Endothelial cell of umbilical vein (primary cell): ENCODE measurements at regions not wholly inside any gene's neighbourhood (a gene's known extent, or its start where the extent isn't known, plus 50 kb on each side); places are given as distances from the start of the nearest gene placed in this dataset.

Experiments
- BruUV-seq: library from RNA; stranded (reverse); fragments of 400-500 nt; replicated peaks from 2 replicates; lab custom pipeline; 2021; lab: Mats Ljungman, UMichigan
- CTCF ChIA-PET: fragments of 300-600, 350-600 bp; sonication (Branson Sonifier 250); formaldehyde crosslinking; loops from one replicate; lab custom pipeline; 2021; ENCODE audit warnings: antibody characterized with exemption, inconsistent platforms; lab: Charles Lee
- POLR2A ChIA-PET: fragments of 300-600, 350-600 bp; sonication (Branson Sonifier 250); formaldehyde crosslinking; loops from one replicate; lab custom pipeline; 2021; ENCODE audit warnings: antibody characterized with exemption, inconsistent platforms; lab: Charles Lee
- DNase-seq: peaks from one replicate; pipeline ENCODE4 v3.0.0-alpha.2; 2011; ENCODE audit warnings: low read depth, low spot score
- FAIRE-seq: peaks from 2 replicates; lab custom pipeline; 2011; peaks lifted over from hg19 to GRCh38; lab: Jason Lieb, UNC
- H2AFZ ChIP-seq: 2 replicates; pipeline ENCODE4 v1.6.0; 2012; ENCODE audit warnings: low read depth, low read length, control low read depth, inconsistent platforms
- H3K27ac ChIP-seq: 2 replicates; pipeline ENCODE4 v1.5.1; 2011; ENCODE audit warnings: low read depth, mild to moderate bottlenecking, control low read depth, low read length, moderate library complexity; ENCODE audit not compliant: insufficient read depth
- H3K27me3 ChIP-seq, 2 experiments: 2 replicates each; pipeline versions ENCODE4 v1.6.0 to v1.6.1; 2011; ENCODE audit warnings: low read length in 2 of 2, mixed read lengths in 1 of 2; ENCODE audit not compliant: control insufficient read depth in 2 of 2, insufficient read depth in 2 of 2
- H3K36me3 ChIP-seq, 2 experiments: 2 replicates in 1 of 2; 3 replicates in 1 of 2; pipeline ENCODE4 v1.5.1; 2011; ENCODE audit warnings: low read length in 2 of 2, mild to moderate bottlenecking in 1 of 2, moderate library complexity in 1 of 2; ENCODE audit not compliant: control insufficient read depth in 2 of 2, insufficient read depth in 2 of 2; ENCODE audit errors: extremely low read depth in 1 of 2
- H3K4me1 ChIP-seq: 3 replicates; pipeline ENCODE4 v1.5.1; 2011; ENCODE audit warnings: mild to moderate bottlenecking, low read length; ENCODE audit not compliant: control insufficient read depth, insufficient read depth; ENCODE audit errors: extremely low read depth
- H3K4me2 ChIP-seq: 2 replicates; pipeline ENCODE4 v1.6.1; 2011; ENCODE audit warnings: low read length, control low read depth, mixed read lengths; ENCODE audit not compliant: insufficient read depth
- H3K4me3 ChIP-seq, 3 experiments: fragments of 200-600 bp in 1 of 3; sonication (generic), shearing (Covaris generic) in 1 of 3; replicated peaks in 1 of 3; 2 replicates each; pipeline ENCODE4 v1.5.1; 2011 to 2016; ENCODE audit warnings: control low read depth in 3 of 3, low read length in 3 of 3, mild to moderate bottlenecking in 2 of 3, inconsistent platforms in 1 of 3, low read depth in 1 of 3, moderate library complexity in 1 of 3; ENCODE audit not compliant: insufficient read depth in 1 of 3
- H3K79me2 ChIP-seq: 2 replicates; pipeline ENCODE4 v1.6.0; 2012; ENCODE audit warnings: low read length, inconsistent platforms; ENCODE audit not compliant: control insufficient read depth, insufficient read depth
- H3K9ac ChIP-seq: replicated peaks from 2 replicates; pipeline ENCODE3; 2011; ENCODE audit warnings: low read length, control low read depth; ENCODE audit not compliant: insufficient read depth; ENCODE audit errors: extremely low read depth
- H3K9me1 ChIP-seq: replicated peaks from 3 replicates; pipeline ENCODE4 v1.6.0; 2011; ENCODE audit warnings: mild to moderate bottlenecking, low read length; ENCODE audit not compliant: control insufficient read depth, insufficient read depth; ENCODE audit errors: extremely low read depth
- H3K9me3 ChIP-seq: replicated peaks from 2 replicates; pipeline ENCODE4 v1.5.1; 2012; ENCODE audit warnings: low read length, inconsistent platforms; ENCODE audit not compliant: control insufficient read depth, insufficient read depth
- H4K20me1 ChIP-seq: replicated peaks from 2 replicates; pipeline ENCODE3; 2011; ENCODE audit warnings: mild to moderate bottlenecking, low read length; ENCODE audit not compliant: control insufficient read depth, insufficient read depth; ENCODE audit errors: extremely low read depth
- CTCF ChIP-seq, 2 donors: IDR thresholded peaks; 1 replicate in 1 of 2; 2 replicates in 1 of 2; pipeline ENCODE4 v1.5.1; 2011; ENCODE audit warnings: low read length in 2 of 2, mild to moderate bottlenecking in 2 of 2, moderate library complexity in 2 of 2, control low read depth in 1 of 2, inconsistent platforms in 1 of 2, low read depth in 1 of 2; ENCODE audit not compliant: insufficient read depth in 1 of 2; ENCODE audit errors: extremely low read depth in 1 of 2
- EZH2 ChIP-seq: IDR thresholded peaks from 2 replicates; pipeline ENCODE4 v1.6.1; 2012; ENCODE audit warnings: borderline replicate concordance, low read depth, mild to moderate bottlenecking, moderate library complexity, low read length, inconsistent platforms; ENCODE audit not compliant: severe bottlenecking
- FOS ChIP-seq: IDR thresholded peaks from 2 replicates; pipeline ENCODE4 v1.6.1; 2011; ENCODE audit warnings: mild to moderate bottlenecking, low read length, moderate library complexity, borderline replicate concordance; ENCODE audit not compliant: insufficient read depth
- GATA2 ChIP-seq: IDR thresholded peaks from 2 replicates; pipeline ENCODE4 v1.7.0; 2011; ENCODE audit warnings: low read depth, mild to moderate bottlenecking, moderate library complexity, mixed read lengths, low read length; ENCODE audit not compliant: insufficient read length, insufficient read depth
- JUN ChIP-seq: IDR thresholded peaks from 2 replicates; pipeline ENCODE4 v1.6.1; 2011; ENCODE audit warnings: borderline replicate concordance, low read depth; ENCODE audit not compliant: insufficient read length, insufficient read depth
- MAX ChIP-seq: IDR thresholded peaks from 2 replicates; pipeline ENCODE4 v1.6.1; 2011; ENCODE audit not compliant: insufficient read depth, insufficient read length
- MYC ChIP-seq: IDR thresholded peaks from one replicate; pipeline ENCODE4 v1.6.1; 2011; ENCODE audit warnings: mild to moderate bottlenecking, low read depth, low read length
- POLR2A ChIP-seq: IDR thresholded peaks from 2 replicates; pipeline ENCODE4 v1.6.1; 2012; ENCODE audit warnings: low read depth, mild to moderate bottlenecking, control low read depth, low read length
- POLR2AphosphoS5 ChIP-seq: IDR thresholded peaks from 2 replicates; pipeline ENCODE4 v1.6.1; 2012; ENCODE audit warnings: low read depth, mild to moderate bottlenecking, control low read depth, low read length, moderate library complexity; ENCODE audit not compliant: insufficient read depth
- dilution Hi-C: fragments of 300-500 bp; cut with MboI; formaldehyde crosslinking; loops from one replicate; pipeline ENCODE4 v1.15.0; 2019; ENCODE audit warnings: low sequenced_read_pairs; ENCODE audit not compliant: extremely low pct_ligation_motif_present
- intact Hi-C: fragments of 100-400 bp; cut with micrococcal nuclease; formaldehyde crosslinking; loops from one replicate; pipeline ENCODE4 v1.10.0; 2022

- dilution Hi-C loops (no loop called here), intact Hi-C loops (no loop called here)
- Histone ChIP-seq H3K4me3 (no peak overlapping the region), H3K27ac (no peak overlapping the region), H3K79me2 (no peaks in the 10 kb centered on the region), H3K36me3 (no peaks in the 10 kb centered on the region), H2AFZ (no peak overlapping the region), H3K27me3 (no peaks in the 10 kb centered on the region), H3K9me1 (no peaks in the 10 kb centered on the region), H3K4me1 (no peaks in the 10 kb centered on the region), H3K9ac (no peak overlapping the region), H4K20me1 (no peaks in the 10 kb centered on the region), H3K9me3 (no peaks in the 10 kb centered on the region), H3K4me2 (no peak overlapping the region)
- BruUV-seq = no TSS peak
- POLR2A ChIA-PET = no interaction called here
- DNase-seq (no peak), FAIRE-seq (no peak)
- no peak for TF ChIP-seq EZH2
- CTCF ChIA-PET = no interaction called here
Measured at GRCh38 chr3:135694142-135694541, 271.4 kb upstream of the PPP2R3A start.

DNA sequence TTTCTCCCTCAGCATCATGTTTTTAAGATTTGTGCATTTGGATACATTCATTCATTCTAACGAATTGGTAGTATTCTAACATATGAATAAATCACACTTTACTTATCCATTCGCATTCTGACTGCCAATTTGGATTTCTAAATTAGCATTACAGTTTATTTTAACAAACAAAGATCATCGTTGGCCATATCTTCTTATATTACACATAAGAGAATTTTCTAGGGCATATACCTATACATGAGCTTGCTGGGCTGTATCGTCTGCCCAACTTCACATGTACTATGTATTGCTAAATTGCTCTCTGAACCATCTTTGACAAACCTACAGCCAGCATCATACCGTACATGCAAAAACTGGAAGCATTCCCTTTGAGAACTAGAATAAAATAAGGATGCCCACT lies 265.8 kb upstream of the PPP2R3A start:
- intact Hi-C loops (no loop called here), dilution Hi-C loops (no loop called here)
- no TSS peak for BruUV-seq
- H3K4me2 ChIP-seq = no peak overlapping the region
- DNase-seq (no peak), FAIRE-seq (no peak)
- no peaks in the 10 kb centered on the region for H3K36me3 ChIP-seq
- no peak overlapping the region for H2AFZ ChIP-seq
- no peaks in the 10 kb centered on the region for H3K27me3 ChIP-seq
- no peaks in the 10 kb centered on the region for H3K9me1 ChIP-seq
- H3K27ac ChIP-seq = no peak overlapping the region
- ChIA-PET CTCF (no interaction called here), POLR2A (no interaction called here)
- H3K4me3 ChIP-seq = no peak overlapping the region
- H3K9ac ChIP-seq = no peak overlapping the region
- no peaks in the 10 kb centered on the region for H4K20me1 ChIP-seq
- TF ChIP-seq EZH2 (no peak), POLR2A (no peak), FOS (no peak), CTCF (IDR thresholded peaks at IDR 0.05; ENCODE audit: extremely low read depth in 1 of 2, insufficient read depth in 1 of 2, low read depth in 1 of 2, low read length in 2 of 2) (no peak), JUN (no peak), MYC (no peak), GATA2 (no peak), POLR2AphosphoS5 (no peak), MAX (no peak)
- no peaks in the 10 kb centered on the region for H3K4me1 ChIP-seq
- H3K79me2 ChIP-seq = no peaks in the 10 kb centered on the region
- no peaks in the 10 kb centered on the region for H3K9me3 ChIP-seq
